RWPE1 (cell line): ENCODE measurements at regions not wholly inside any gene's neighbourhood (a gene's known extent, or its start where the extent isn't known, plus 50 kb on each side); places are given as distances from the start of the nearest gene placed in this dataset.

Experiments
- CTCF ChIA-PET: fragments of 350-600 bp; sonication (Branson Sonifier 250); formaldehyde crosslinking; extraction: SDS; loops from one replicate; lab custom pipeline; 2021; lab: Yijun Ruan, JAX
- POLR2A ChIA-PET: fragments of 400-600 bp; formaldehyde crosslinking; extraction: SDS; loops from one replicate; lab custom pipeline; 2020; ENCODE audit warnings: antibody characterized with exemption; ENCODE audit not compliant: low non-redundant PET; lab: Yijun Ruan, JAX
- DNase-seq: peaks from one replicate; pipeline ENCODE4 v3.0.0; 2012; ENCODE audit warnings: low spot score
- H3K27ac ChIP-seq: fragments of 450-650 bp; 2 replicates; pipeline ENCODE4 v1.5.1; 2017
- CTCF ChIP-seq: fragments of 450-650 bp; conservative IDR thresholded peaks from 2 replicates; pipeline ENCODE4 v1.5.1; 2017; ENCODE audit warnings: low read depth, mild to moderate bottlenecking

- ChIA-PET POLR2A (no interaction called here), CTCF (no interaction called here)
- TF ChIP-seq CTCF = no peak
- no peak overlapping the region for H3K27ac ChIP-seq
- DNase-seq = no peak
These were observed 190.4 kb upstream of the EPHA4 start for GRCh38 chr2:221762496-221762895.

- ChIA-PET POLR2A (no interaction called here), CTCF (no interaction called here)
These were observed 189.2 kb upstream of the EPHA4 start for GRCh38 chr2:221761260-221761659.

GRCh38 chr2:221758076-221758475, 186.0 kb upstream of the EPHA4 start:
- CTCF ChIA-PET = no interaction called here
- POLR2A ChIA-PET = no interaction called here
- no peak overlapping the region for H3K27ac ChIP-seq
- no peak for DNase-seq
- TF ChIP-seq CTCF = no peak

More at GRCh38 chr2:221761260-221761659, 189.2 kb upstream of the EPHA4 start:
- no peak for TF ChIP-seq CTCF
- H3K27ac ChIP-seq = no peak overlapping the region
- DNase-seq = no peak

- ChIA-PET CTCF (no interaction called here), POLR2A (no interaction called here)
- no peak for DNase-seq
- TF ChIP-seq CTCF = no peak
- H3K27ac ChIP-seq = no peak overlapping the region
These were observed 181.3 kb upstream of the EPHA4 start for GRCh38 chr2:221753401-221753800.

- H3K27ac ChIP-seq = no peak overlapping the region
- ChIA-PET CTCF (no interaction called here), POLR2A (no interaction called here)
- no peak for TF ChIP-seq CTCF
- DNase-seq = no peak
These were observed 180.7 kb upstream of the EPHA4 start for GRCh38 chr2:221752781-221753180.

GRCh38 chr2:221750316-221750715, 178.2 kb upstream of the EPHA4 start:
- no peak for TF ChIP-seq CTCF
- no peak overlapping the region for H3K27ac ChIP-seq
- POLR2A ChIA-PET = no interaction called here
- DNase-seq = no peak
- CTCF ChIA-PET = no interaction called here
